ENCODE measurements at regions not wholly inside any gene's neighbourhood (a gene's known extent, or its start where the extent isn't known, plus 50 kb on each side); places are given as distances from the start of the nearest gene placed in this dataset.
"Not testable (repeated sequence)": the region's sequence is repeated elsewhere in the genome, so short reads cannot be mapped to it uniquely, and the experiment has no call there.

DNA sequence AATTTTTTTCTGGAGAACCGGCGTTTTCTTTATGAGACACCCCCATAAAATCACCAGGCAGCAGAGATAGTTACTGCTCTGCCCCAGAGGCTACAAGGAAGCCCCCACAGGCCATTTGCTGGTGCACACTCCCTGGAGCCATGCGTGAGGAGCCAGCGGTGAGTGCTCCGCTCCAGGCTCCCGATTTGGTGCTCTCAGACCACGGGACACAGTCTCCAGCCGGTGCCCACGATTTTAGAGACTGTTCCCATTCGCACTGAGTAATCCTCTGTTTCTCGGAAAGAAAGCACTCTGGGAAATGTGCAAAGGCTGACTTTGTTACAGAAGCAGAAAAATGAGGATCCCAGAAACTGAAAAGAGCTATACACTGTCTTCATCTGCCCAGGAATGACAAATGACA is 104.9 kb downstream of the RNASET2 start:
- Mint-ChIP-seq H3K36me3 (peaks cover 0 to 3% (median 0%) of the 10 kb centered on the region in 3 donors), H3K9me3 (no peaks in the 10 kb centered on the region), H3K27me3 (no peaks in the 10 kb centered on the region), H3K4me3 (no peak overlapping the region), H3K4me1 (no peaks in the 10 kb centered on the region), H3K27ac (no peak overlapping the region)
- no peak overlapping the region for H3K4me3 ChIP-seq (ENCODE audit: low read length)
- no peak overlapping the region for H3K27ac ChIP-seq (ENCODE audit: low read depth, low read length)
- no peaks in the 10 kb centered on the region for H3K9me3 ChIP-seq (ENCODE audit: low read length)
- CTCF ChIA-PET: no interaction called here
- POLR2A ChIA-PET: no interaction called here
- no peaks in the 10 kb centered on the region for H3K27me3 ChIP-seq (ENCODE audit: insufficient read depth, low read length, poor library complexity, severe bottlenecking)
- no peak for DNase-seq
- H3K4me1 ChIP-seq (ENCODE audit: insufficient read depth, low read length): no peaks in the 10 kb centered on the region
- H3K36me3 ChIP-seq (ENCODE audit: insufficient read depth, low read length): no peaks in the 10 kb centered on the region

DNA sequence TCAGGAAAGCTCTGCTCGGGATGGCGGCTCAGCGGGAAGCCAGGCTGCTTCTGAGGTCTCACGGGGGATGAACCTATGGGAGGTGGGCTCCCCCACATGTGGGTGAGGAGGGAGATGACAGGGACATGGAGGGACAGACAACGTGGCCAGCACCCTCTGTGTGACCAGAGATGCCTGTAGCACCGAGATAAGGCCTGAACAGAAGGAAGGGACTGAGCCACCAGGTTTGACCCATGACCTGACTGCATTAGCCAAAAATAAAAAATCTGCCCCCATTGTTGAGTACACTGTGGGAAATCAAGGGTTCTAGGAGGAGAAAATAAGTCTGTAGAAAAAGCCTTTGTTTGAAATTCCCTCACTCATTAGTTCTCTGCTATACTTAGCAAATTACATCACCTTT is 105.7 kb downstream of the RNASET2 start:
- Histone ChIP-seq H3K4me3 (ENCODE audit: low read length) (no peak overlapping the region), H3K27ac (ENCODE audit: low read depth, low read length) (no peak overlapping the region), H3K4me1 (ENCODE audit: insufficient read depth, low read length) (no peaks in the 10 kb centered on the region), H3K27me3 (ENCODE audit: insufficient read depth, low read length, poor library complexity, severe bottlenecking) (no peaks in the 10 kb centered on the region), H3K9me3 (ENCODE audit: low read length) (no peaks in the 10 kb centered on the region), H3K36me3 (ENCODE audit: insufficient read depth, low read length) (no peaks in the 10 kb centered on the region)
- POLR2A ChIA-PET: no interaction called here
- Mint-ChIP-seq H3K27me3 (no peaks in the 10 kb centered on the region), H3K36me3 (peaks cover 0 to 3% (median 0%) of the 10 kb centered on the region in 3 donors), H3K4me1 (no peaks in the 10 kb centered on the region), H3K4me3 (no peak overlapping the region), H3K27ac (peak overlapping the region in 1 of 8 donors; percentile 15), H3K9me3 (no peaks in the 10 kb centered on the region)
- no peak for DNase-seq
- CTCF ChIA-PET: no interaction called here

DNA sequence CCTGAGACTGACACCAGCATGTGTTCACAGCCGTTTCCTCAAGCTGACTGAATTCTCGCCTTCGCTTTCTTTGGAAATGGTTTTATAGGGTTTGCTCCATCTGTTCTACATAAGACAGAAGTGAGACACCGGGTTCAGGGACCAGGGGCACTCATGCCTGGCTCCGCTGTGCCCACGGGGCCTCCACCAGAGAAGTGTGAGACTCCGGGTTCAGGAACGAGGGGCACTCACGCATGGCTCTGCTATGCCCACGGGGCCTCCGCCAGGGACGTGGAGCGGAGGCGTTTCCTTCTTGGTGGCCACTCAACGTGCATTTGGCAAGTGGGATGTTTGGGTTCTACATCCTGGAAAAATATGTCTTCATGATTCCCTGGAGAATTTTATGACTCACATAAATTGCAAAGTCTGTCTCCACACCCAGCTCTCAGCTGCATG is 106.6 kb downstream of the RNASET2 start:
- DNase-seq: no peak
- H3K4me3 Mint-ChIP-seq: no peak overlapping the region
- H3K9me3 ChIP-seq (ENCODE audit: low read length): no peaks in the 10 kb centered on the region
- H3K36me3 Mint-ChIP-seq: peaks cover 0 to 3% (median 0%) of the 10 kb centered on the region in 3 donors
- no peaks in the 10 kb centered on the region for H3K9me3 Mint-ChIP-seq
- CTCF ChIA-PET: no interaction called here
- H3K36me3 ChIP-seq (ENCODE audit: insufficient read depth, low read length): no peaks in the 10 kb centered on the region
- no peak overlapping the region for H3K4me3 ChIP-seq (ENCODE audit: low read length)
- H3K27ac Mint-ChIP-seq: no peak overlapping the region
- H3K27ac ChIP-seq (ENCODE audit: low read depth, low read length): no peak overlapping the region
- no peaks in the 10 kb centered on the region for H3K27me3 ChIP-seq (ENCODE audit: insufficient read depth, low read length, poor library complexity, severe bottlenecking)
- H3K27me3 Mint-ChIP-seq: peaks cover 0 to under 1% of the 10 kb centered on the region in 2 donors
- H3K4me1 ChIP-seq (ENCODE audit: insufficient read depth, low read length): no peaks in the 10 kb centered on the region
- H3K4me1 Mint-ChIP-seq: no peaks in the 10 kb centered on the region
- POLR2A ChIA-PET: no interaction called here

DNA sequence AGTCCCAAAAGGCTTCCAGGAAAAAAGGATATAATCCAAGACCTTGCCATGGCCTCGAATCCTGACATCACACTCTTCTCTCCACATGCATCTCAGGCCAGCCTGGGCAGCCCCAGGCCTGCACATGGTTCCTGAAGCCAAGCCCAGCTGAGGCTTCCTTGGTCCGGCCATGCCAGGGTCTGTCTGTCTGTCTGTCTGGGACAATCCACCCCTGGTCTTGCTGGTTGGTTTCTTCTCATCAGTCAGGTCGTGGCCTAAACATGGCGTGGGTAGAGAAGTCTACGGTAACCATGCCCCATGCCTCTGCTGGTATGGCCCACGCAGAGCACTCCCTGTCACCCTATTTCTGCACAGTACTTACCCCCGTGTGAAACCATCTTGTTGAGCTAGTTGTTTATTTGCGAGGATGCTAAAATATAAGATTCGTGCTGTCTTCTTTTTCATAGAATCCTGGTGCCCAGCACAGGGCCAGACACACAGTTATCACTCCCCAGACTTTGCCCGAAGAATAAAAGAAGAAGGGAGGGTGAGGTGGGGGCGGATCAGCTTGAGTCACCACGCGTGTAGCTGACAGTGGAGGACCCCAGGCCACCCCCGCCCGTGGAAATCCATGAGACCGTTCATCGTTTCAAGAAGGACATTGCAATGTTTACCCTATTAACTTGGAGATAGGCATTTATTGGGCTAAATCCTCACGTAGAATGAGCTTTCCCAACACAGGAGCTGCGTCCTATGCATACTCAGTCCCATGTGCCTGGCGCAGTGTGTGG is 107.2 kb downstream of the RNASET2 start:
- H3K36me3 ChIP-seq (ENCODE audit: insufficient read depth, low read length): no peaks in the 10 kb centered on the region
- Mint-ChIP-seq H3K27ac (no peak overlapping the region), H3K9me3 (no peaks in the 10 kb centered on the region), H3K4me1 (no peaks in the 10 kb centered on the region), H3K4me3 (peak overlapping the region in 1 of 7 donors; percentile 11), H3K36me3 (peaks cover 0 to 3% (median 0%) of the 10 kb centered on the region in 3 donors), H3K27me3 (peaks cover 2% of the 10 kb centered on the region in 2 donors)
- H3K27ac ChIP-seq (ENCODE audit: low read depth, low read length): no peak overlapping the region
- no peak overlapping the region for H3K4me3 ChIP-seq (ENCODE audit: low read length)
- DNase-seq: no peak
- H3K27me3 ChIP-seq (ENCODE audit: insufficient read depth, low read length, poor library complexity, severe bottlenecking): no peaks in the 10 kb centered on the region
- POLR2A ChIA-PET: no interaction called here
- no peaks in the 10 kb centered on the region for H3K9me3 ChIP-seq (ENCODE audit: low read length)
- H3K4me1 ChIP-seq (ENCODE audit: insufficient read depth, low read length): no peaks in the 10 kb centered on the region
- CTCF ChIA-PET: no interaction called here

DNA sequence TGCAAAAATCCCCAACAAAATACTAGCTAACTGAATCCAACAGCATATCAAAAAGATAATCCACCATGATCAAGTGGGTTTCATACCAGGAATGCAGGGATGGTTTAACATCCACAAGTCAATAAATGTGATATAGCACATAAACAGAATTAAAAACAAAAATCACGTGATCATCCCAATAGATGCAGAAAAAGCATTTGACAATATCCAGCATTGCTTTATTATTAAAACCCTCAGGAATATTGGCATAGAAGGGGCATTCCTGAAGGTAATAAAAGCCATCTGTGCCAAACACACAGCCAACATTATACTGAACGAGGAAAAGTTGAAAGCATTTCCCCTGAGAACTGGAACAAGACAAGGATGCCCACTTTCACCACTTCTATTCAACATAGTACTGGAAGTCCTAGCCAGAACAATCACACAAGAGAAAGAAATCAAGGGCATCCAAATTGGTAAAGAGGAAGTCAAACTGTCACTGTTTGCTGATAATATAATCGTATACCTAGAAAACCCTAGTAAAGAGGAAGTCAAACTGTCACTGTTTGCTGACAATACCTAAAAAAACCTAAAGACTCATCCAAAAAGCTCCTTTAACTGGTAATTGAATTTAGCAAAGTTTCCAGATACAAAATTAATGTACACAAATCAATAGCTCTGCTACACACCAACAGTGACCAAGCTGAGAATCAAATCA is 109.8 kb downstream of the RNASET2 start:
- H3K27me3 ChIP-seq (ENCODE audit: insufficient read depth, low read length, poor library complexity, severe bottlenecking); H3K4me3 Mint-ChIP-seq; DNase-seq; H3K4me1 Mint-ChIP-seq; H3K4me3 ChIP-seq (ENCODE audit: low read length); H3K36me3 ChIP-seq (ENCODE audit: insufficient read depth, low read length); H3K9me3 Mint-ChIP-seq; H3K9me3 ChIP-seq (ENCODE audit: low read length); H3K36me3 Mint-ChIP-seq; H3K4me1 ChIP-seq (ENCODE audit: insufficient read depth, low read length); CTCF ChIA-PET; H3K27ac ChIP-seq (ENCODE audit: low read depth, low read length); H3K27me3 Mint-ChIP-seq; POLR2A ChIA-PET: not testable (repeated sequence)
- H3K27ac Mint-ChIP-seq: peak overlapping the region in 3 of 8 donors; percentile 4 to 12 (median 9)

DNA sequence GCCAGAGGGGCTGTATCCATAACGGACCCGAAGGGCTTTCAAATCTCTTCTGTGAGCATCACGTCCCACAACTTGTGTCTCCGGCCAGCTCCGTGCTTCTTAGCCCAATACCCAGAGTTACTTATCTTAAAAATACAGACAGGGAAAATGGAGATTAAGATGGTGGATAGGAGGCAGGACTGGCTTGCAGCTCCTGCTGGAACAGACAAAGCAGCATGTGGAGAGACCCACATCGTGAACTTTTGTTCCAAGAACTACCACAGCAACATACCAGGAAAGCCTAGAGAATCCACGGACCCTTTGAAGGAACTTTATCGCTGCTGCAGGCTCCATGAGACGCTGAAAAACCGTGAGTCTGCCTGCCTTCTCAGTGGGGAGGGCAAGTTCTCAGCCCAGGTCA is 113.7 kb downstream of the RNASET2 start:
- H3K27me3 Mint-ChIP-seq: peaks cover 4 to 8% of the 10 kb centered on the region in 2 donors
- ChIA-PET POLR2A (no interaction called here), CTCF (interaction anchor here (1.0 kb wide), 1 partner anchor 14 kb away, joined by 3 read pairs; no protein-coding TSS in a partner anchor)
- H3K9me3 Mint-ChIP-seq: no peaks in the 10 kb centered on the region
- no peaks in the 10 kb centered on the region for H3K36me3 Mint-ChIP-seq
- Histone ChIP-seq H3K4me1 (ENCODE audit: insufficient read depth, low read length) (no peaks in the 10 kb centered on the region), H3K4me3 (ENCODE audit: low read length) (no peak overlapping the region), H3K27me3 (ENCODE audit: insufficient read depth, low read length, poor library complexity, severe bottlenecking) (no peaks in the 10 kb centered on the region), H3K36me3 (ENCODE audit: insufficient read depth, low read length) (no peaks in the 10 kb centered on the region), H3K9me3 (ENCODE audit: low read length) (no peaks in the 10 kb centered on the region), H3K27ac (ENCODE audit: low read depth, low read length) (no peak overlapping the region)
- H3K4me1 Mint-ChIP-seq: no peaks in the 10 kb centered on the region
- no peak overlapping the region for H3K4me3 Mint-ChIP-seq
- DNase-seq: no peak
- no peak overlapping the region for H3K27ac Mint-ChIP-seq

DNA sequence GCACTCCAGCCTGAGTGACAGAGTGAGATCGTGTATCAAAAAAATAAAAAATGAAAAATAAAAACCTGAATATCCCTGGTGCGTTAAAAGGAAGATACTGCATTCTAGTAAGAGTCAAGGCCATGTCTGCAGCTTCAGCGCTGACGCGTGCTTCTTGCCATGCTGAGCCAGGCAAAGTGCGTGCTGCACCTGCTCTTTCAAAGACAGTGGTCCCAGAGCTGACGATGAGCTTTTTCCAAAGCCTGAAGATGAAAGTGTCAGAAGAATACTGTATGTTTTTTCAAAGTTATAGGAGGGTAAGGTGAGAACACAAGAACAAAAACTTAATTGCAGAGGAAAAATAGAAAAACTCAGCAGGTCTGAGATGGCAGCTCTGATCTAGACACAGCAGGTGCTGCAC is 115.1 kb downstream of the RNASET2 start:
- POLR2A ChIA-PET: no interaction called here
- Mint-ChIP-seq H3K27me3 (peaks cover 4 to 8% of the 10 kb centered on the region in 2 donors), H3K4me3 (no peak overlapping the region)

DNA sequence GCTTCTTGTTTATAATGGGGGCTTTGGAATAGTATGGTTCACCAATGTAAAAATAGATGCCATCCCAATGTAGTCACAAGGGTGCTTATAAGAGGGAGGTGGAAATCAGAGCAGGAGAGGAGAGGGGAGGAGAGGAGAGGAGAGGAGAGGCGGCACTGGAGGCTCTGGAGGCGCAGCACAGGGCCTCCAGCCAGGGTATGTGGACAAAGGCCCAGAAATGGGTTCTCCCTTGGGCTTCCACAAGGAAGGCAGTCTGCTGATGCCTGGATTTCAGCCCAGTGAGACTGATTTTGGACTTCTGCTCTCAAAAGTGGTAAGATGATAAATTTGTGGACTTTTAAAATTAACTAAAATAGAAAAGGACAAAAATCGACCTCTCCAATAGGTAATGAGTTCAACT is 116.8 kb downstream of the RNASET2 start:
- no peak overlapping the region for H3K4me3 ChIP-seq (ENCODE audit: low read length)
- ChIA-PET POLR2A (no interaction called here), CTCF (no interaction called here)
- H3K4me1 Mint-ChIP-seq: no peaks in the 10 kb centered on the region
- no peak overlapping the region for H3K27ac Mint-ChIP-seq
- no peaks in the 10 kb centered on the region for H3K27me3 ChIP-seq (ENCODE audit: insufficient read depth, low read length, poor library complexity, severe bottlenecking)
- no peaks in the 10 kb centered on the region for H3K36me3 ChIP-seq (ENCODE audit: insufficient read depth, low read length)
- H3K4me1 ChIP-seq (ENCODE audit: insufficient read depth, low read length): no peaks in the 10 kb centered on the region
- H3K4me3 Mint-ChIP-seq: no peak overlapping the region
- no peak overlapping the region for H3K27ac ChIP-seq (ENCODE audit: low read depth, low read length)
- H3K36me3 Mint-ChIP-seq: peaks cover 0 to 11% (median 0%) of the 10 kb centered on the region in 3 donors
- H3K9me3 Mint-ChIP-seq: peaks cover 0 to 2% (median 0%) of the 10 kb centered on the region in 5 donors
- no peak for DNase-seq
- H3K9me3 ChIP-seq (ENCODE audit: low read length): no peaks in the 10 kb centered on the region
- H3K27me3 Mint-ChIP-seq: peaks cover 2 to 8% of the 10 kb centered on the region in 2 donors

More for the DNA sequence above, 115.1 kb downstream of the RNASET2 start:
- CTCF ChIA-PET: no interaction called here
- Mint-ChIP-seq H3K36me3 (peaks cover 0 to 4% (median 0%) of the 10 kb centered on the region in 3 donors), H3K27ac (no peak overlapping the region), H3K9me3 (no peaks in the 10 kb centered on the region), H3K4me1 (no peaks in the 10 kb centered on the region)
- H3K9me3 ChIP-seq (ENCODE audit: low read length): no peaks in the 10 kb centered on the region
- H3K27ac ChIP-seq (ENCODE audit: low read depth, low read length): no peak overlapping the region
- no peaks in the 10 kb centered on the region for H3K36me3 ChIP-seq (ENCODE audit: insufficient read depth, low read length)
- no peak for DNase-seq
- no peaks in the 10 kb centered on the region for H3K4me1 ChIP-seq (ENCODE audit: insufficient read depth, low read length)
- H3K4me3 ChIP-seq (ENCODE audit: low read length): no peak overlapping the region
- H3K27me3 ChIP-seq (ENCODE audit: insufficient read depth, low read length, poor library complexity, severe bottlenecking): no peaks in the 10 kb centered on the region

Measured in CD8-positive, alpha-beta memory T cell (primary cell).